Activated CD4-positive, CD25-positive, alpha-beta regulatory T cell treated with anti-CD3 and anti-CD28 coated beads, Interleukin-2, amount 50 U/mL, for 24 hours (primary cell): ENCODE measurements at regions not wholly inside any gene's neighbourhood (a gene's known extent, or its start where the extent isn't known, plus 50 kb on each side); places are given as distances from the start of the nearest gene placed in this dataset.
"Not testable (repeated sequence)": the region's sequence is repeated elsewhere in the genome, so short reads cannot be mapped to it uniquely, and the experiment has no call there.

Experiments
- ATAC-seq, 2 donors: fragments of 150-1000 bp; cut with Tn5 transposase; one replicate each; pipeline ENCODE4 v1.10.0; 2021; ENCODE audit warnings: mild to moderate bottlenecking in 1 of 2, moderate library complexity in 1 of 2

DNA sequence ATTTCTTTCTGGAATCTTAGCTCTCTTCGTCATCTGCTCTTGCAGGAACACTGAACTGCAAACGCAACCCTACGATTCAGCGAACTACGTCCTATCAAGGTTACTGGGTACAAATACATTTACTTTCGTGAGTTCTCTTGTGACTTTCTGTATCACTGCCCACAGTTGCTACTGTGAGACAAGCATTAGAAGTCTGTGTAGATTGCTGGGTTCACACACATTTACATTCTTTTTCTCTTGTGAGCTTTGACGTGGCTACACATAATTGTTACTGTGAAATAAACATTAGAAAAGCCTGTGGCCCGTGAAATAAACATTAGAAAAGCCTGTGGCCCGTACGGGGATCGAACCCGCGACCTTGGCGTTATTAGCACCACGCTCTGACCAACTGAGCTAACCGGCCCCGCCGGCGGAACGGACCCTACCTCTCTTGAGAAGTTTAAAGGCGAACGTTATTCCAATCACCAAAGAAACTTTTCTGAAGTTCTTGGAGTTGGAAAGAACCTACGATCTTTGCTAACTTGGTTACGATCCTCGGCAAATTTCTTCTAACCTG is 61.2 kb upstream of the ZNF322 start:
- not testable (repeated sequence) for ATAC-seq

DNA sequence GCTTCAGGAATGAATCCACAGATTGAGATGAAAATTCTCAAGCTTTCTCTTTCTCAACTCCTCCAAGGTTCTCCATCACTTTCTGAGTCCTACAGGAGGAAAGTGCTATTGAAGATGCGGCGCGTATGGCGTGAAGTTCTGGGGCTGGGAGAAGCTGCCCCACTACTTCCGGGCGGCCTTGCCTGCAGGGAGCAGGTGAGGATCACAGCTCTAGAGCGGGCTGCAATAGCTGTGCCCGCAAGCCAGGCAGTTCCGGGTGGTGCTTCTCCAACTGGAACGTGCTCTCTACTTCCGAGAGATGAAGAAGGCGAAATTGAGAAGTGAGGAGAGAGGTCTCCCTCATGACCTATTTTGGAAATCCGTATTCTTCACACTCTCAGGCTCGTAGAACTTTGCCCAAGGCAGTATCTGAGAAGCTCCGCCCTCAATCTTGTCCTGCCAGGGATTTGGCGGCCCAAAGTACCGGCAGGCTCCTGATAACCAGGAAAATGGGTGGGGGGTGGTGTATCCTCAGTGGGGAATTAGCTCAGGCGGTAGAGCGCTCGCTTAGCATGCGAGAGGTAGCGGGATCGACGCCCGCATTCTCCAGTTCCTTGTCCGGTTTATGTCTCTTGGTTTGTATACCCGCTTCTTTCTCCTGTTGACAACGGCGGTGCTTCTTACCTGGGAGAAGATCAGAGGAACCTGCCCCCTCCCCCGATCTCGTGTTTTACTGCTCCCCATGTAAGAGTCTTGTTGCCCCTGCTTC is 70.6 kb upstream of the ZNF322 start:
- not testable (repeated sequence) for ATAC-seq

DNA sequence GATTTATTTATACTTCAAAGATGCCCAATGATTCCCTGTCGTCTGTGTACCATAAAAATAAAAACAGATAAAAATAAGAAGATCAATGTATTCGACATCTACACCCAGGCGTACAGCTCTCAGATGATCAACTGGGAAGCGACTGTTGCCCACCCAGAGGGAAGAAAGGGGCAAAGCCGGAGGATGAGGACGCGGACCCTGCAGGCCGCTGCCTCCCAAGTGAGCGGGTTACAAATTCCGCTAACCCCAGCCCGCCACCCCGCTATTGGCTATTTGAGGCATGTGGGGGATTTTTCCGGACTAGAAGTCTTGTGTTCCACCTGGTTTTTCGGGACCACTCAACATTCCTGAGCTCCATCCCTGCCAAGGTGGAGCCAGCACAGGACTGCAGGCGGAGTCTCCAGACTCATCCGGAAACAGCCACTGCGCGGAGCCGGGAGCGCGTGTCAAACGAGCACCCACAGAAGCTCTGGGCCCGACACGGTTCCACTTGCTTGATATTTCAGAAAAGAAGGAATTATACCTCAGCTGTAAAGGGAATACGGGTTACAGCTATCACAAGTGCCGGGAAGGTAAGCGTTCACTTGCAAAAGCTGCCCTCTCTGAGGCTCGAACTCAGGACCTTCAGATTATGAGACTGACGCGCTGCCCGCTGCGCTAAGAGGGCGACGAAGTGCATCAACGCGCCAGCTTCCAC is 75.4 kb upstream of the ZNF322 start:
- not testable (repeated sequence) for ATAC-seq

DNA sequence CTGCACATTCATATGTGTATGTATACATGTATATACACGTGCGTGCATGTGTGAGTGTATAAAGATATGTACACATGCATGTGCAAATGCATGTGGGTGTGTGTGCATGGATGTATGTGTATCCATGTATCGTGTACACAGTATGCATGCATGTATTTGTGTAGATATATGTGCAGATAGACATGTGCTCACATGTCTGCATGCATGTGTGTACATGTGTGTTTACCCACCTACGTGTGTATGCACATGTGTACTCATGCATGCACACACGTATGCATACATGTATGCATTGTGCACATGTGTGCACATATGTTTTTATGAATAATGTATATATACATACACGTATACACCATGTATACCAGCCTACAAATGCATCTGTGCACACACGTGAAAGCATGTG is 80.3 kb upstream of the ZNF322 start:
- no peak for ATAC-seq

DNA sequence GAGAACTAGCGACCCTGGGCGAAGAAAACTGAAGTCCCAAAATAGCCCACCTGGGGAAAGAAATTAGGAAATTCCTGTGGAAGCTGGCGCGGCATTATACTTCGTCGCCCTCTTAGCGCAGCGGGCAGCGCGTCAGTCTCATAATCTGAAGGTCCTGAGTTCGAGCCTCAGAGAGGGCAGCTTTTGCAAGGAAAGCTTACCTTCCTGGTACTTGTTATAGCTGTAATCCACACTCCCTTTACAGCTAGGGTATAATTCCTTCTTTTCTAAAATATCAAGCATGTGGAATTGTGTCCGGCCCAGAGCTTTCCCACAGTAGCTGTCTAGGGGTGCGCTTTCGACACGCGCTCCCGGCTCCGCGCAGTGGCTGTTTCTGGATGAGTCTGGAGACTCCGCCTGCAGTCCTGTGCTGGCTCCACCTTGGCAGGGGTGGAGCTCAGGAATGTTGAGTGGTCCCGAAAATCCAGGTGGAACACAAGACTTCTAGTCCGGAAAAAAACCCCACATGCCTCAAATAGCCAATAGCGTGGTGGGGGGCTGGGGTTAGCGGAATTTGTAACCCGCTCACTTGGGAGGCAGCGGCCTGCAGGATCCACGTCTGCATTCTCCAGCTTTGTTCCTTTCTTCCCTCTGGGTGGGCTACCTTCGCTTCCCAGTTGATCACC is 83.7 kb upstream of the ZNF322 start:
- no peak for ATAC-seq

DNA sequence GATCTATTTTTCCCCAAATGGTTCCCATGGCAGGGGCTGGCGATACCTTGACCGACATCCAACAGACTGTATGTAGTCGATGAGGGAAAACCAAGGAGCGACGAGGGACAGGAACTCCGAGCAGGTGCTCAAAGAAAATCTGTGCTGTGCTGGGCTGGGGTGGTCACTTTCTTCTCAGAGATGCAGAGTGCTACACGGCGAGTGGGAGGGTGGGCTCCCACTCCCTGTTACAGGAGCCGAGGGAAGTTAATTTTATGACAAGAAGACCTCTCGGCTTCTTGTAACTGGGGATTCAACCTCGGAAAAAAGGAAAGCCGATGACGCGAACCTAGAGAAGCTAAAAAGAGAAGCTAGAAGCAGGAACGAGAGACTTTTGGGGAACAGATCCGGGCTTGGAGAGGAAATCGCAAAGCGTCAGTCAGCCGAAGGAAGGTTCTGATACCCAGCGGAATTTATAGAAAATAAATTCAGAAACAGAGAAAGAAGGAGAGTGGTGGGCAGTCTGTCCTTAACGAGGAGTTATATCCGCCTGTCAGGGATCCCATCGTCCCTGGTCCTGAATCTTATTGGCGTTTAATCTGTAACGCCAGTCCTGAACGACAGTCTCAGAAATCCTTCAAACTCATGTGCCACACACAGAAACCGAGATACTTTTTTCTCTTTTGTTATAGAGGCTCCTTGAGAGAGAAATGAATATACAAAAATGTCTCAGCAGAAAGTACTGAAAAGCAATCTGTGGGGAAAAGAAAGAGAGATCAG is 84.6 kb upstream of the ZNF322 start:
- ATAC-seq, result no peak

DNA sequence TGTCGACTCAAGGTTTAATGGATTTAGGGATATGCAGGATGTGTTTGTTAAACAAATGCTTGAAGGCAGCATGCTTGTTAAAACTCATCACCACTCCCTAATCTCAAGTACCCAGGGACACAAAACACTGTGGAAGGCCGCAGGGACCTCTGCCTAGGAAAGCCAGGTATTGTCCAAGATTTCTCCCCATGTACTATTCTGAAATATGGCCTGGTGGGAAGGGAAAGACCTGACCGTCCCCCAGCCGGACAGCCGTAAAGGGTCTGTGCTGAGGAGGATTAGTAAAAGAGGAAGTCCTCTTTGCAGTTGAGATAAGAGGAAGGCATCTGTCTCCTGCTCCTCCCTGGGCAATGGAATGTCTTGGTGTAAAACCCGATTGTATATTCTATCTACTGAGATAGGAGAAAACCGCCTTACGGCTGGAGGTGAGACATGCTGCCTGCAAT is 85.3 kb upstream of the ZNF322 start:
- not testable (repeated sequence) for ATAC-seq

DNA sequence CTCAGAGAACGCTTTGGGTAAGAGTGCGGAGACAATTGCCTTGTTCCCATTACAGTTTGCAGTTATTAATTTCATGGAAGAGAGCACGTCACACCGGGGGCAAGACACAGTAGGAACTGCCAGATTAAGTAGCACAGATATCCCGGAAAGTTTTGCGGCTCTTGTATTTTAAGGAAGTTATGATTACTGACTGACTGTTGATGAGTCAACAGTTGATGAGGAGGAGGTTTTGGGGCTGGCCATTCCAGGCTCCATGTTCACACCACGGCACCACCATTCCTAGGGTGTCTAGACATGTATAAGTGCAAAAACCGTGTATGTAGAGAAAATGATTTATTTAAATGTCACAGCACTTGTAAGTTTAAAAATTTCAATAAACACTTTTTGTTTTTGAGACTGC is 86.4 kb upstream of the ZNF322 start:
- not testable (repeated sequence) for ATAC-seq

DNA sequence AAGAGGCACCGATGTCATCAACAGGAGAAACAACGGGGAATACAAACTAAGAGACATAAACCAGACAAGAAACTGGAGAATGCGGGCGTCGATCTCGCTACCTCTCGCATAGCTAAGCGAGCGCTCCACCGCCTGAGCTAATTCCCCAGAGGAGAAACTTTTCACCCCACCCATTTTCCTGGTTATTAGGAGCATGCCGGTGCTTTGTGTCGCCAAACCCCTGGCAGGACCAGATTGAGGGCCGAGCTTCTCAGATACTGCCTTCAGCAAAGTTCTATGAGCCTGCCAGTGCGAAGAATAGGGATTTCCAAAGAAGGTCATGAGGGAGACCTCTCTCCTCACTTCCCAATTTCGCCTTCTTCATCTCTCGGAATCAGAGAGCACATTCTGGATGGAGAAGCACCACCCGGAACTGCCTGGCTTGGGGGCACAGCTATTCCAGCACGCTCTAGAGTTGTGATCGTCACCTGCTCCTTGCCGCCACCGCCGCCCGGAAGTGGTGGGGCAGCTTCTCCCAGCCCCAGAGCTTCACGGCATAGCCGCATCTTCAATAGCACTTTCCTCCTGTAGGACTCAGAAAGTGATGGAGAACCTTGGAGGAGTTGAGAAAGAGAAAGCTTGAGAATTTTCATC is 89.7 kb upstream of the ZNF322 start:
- ATAC-seq, result not testable (repeated sequence)

DNA sequence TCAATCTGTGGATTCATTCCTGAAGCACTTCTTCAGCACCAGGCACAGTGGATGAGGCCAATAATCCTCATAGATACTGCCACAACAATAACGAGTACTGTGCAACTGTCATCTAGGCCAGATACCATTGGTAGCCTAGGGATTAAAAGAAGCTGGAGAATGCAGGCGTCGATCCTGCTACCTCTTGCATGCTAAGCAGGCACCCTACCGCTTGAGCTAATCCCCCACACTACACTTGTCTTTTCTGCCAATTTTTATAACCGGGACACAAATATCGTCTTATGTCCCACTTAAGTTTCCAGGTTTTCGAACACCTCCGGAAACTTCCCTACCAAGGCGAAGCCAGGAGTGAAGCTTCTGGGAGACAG is 90.2 kb upstream of the ZNF322 start:
- ATAC-seq, result not testable (repeated sequence)

DNA sequence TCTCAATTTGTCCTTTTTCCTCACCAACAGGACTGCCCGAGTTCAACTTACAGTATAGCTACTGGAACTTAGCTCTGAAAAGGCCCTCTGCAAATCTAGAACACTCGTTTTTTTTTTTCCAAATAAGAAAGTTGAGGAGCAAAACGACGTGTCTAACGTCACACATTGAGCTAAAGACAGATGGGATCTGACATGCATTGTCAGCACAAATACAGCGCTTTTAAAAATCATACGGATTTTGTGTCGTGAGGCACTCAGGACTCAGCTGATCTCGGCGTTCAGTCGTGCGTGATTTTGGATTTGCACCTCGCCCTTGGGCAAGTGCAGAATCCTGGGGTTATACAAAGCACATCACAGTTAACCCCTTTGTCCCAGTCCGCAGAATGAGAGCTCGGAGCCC is 94.7 kb upstream of the ZNF322 start:
- no peak for ATAC-seq

DNA sequence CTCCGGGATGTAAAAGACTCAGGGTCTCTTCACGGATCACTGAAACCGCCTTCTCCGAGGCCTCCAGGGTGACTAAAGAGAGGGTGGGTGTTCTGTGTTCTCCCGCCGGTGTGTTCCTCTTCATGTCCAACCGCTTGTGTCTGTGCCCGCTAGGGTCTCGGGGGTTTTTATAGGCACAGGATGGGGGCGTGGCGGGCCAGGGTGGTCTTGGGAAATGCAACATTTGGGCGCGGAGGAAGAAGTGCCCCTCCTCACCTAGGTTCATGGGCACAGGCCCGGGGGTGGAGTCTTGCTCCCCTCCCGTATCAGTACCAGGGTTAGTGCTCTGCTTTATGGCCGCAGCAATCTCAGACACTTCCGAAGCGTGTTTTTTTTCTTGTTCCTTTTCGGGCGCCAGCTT is 95.3 kb upstream of the ZNF322 start:
- ATAC-seq, result not testable (repeated sequence)

DNA sequence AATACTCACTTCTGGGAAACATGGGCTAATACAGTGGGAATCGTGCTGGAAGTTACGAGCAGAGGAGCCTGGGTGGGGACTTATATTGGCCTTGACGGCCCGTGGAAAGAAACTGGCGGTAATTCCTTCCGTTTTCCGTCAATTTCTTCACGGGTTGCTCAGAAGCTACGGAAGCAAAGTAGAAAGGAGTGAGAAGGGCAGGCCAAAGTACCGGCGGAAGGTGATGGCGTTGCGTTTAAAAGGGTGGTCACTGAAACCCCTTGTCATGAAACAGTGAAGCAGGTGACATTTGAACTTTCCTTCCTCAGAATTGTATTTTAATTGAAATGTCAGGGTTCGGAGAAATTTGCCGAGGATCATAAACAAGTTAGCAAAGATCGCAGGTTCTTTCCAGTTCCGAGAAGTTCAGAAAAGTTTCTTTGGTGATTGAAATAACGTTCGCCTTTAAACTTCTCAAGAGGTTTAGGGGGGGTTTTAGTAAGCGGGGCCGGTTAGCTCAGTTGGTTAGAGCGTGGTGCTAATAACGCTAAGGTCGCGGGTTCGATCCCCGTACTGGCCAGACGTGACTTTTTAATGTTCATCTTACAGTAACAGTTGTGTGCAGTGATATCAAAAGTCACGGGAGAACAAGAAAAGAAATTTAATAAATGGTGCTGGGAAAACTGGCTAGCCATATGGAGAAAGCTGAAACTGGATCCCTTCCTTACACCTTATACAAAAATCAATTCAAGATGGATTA is 96.7 kb upstream of the ZNF322 start:
- ATAC-seq, result not testable (repeated sequence)

DNA sequence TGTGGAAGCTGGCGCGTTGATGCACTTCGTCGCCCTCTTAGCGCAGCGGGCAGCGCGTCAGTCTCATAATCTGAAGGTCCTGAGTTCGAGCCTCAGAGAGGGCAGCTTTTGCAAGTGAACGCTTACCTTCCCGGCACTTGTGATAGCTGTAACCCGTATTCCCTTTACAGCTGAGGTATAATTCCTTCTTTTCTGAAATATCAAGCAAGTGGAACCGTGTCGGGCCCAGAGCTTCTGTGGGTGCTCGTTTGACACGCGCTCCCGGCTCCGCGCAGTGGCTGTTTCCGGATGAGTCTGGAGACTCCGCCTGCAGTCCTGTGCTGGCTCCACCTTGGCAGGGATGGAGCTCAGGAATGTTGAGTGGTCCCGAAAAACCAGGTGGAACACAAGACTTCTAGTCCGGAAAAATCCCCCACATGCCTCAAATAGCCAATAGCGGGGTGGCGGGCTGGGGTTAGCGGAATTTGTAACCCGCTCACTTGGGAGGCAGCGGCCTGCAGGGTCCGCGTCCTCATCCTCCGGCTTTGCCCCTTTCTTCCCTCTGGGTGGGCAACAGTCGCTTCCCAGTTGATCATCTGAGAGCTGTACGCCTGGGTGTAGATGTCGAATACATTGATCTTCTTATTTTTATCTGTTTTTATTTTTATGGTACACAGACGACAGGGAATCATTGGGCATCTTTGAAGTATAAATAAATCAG is 106.8 kb upstream of the ZNF322 start:
- not testable (repeated sequence) for ATAC-seq

DNA sequence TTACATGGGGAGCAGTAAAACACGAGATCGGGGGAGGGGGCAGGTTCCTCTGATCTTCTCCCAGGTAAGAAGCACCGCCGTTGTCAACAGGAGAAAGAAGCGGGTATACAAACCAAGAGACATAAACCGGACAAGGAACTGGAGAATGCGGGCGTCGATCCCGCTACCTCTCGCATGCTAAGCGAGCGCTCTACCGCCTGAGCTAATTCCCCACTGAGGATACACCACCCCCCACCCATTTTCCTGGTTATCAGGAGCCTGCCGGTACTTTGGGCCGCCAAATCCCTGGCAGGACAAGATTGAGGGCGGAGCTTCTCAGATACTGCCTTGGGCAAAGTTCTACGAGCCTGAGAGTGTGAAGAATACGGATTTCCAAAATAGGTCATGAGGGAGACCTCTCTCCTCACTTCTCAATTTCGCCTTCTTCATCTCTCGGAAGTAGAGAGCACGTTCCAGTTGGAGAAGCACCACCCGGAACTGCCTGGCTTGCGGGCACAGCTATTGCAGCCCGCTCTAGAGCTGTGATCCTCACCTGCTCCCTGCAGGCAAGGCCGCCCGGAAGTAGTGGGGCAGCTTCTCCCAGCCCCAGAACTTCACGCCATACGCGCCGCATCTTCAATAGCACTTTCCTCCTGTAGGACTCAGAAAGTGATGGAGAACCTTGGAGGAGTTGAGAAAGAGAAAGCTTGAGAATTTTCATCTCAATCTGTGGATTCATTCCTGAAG is 111.6 kb upstream of the ZNF322 start:
- not testable (repeated sequence) for ATAC-seq

DNA sequence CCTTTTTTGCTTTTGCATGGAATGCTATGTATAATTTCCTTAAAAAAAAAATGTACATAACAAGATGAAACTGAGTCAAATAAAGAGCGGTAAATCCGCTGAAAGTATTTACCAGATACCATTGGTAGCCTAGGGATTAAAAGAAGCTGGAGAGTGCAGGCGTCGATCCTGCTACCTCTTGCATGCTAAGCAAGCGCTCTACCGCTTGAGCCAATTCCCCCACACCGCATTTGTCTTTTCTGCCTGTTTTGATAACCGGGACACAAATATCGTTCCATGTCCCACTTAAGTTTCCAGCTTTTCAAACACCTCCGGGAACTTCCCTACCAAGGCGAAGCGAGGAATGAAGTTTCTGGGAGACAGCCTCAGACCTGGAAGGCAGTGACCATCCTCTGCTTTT is 113.9 kb upstream of the ZNF322 start:
- not testable (repeated sequence) for ATAC-seq

DNA sequence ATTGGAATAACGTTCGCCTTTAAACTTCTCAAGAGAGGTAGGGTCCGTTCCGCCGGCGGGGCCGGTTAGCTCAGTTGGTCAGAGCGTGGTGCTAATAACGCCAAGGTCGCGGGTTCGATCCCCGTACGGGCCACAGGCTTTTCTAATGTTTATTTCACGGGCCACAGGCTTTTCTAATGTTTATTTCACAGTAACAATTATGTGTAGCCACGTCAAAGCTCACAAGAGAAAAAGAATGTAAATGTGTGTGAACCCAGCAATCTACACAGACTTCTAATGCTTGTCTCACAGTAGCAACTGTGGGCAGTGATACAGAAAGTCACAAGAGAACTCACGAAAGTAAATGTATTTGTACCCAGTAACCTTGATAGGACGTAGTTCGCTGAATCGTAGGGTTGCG is 121.0 kb upstream of the ZNF322 start:
- not testable (repeated sequence) for ATAC-seq

DNA sequence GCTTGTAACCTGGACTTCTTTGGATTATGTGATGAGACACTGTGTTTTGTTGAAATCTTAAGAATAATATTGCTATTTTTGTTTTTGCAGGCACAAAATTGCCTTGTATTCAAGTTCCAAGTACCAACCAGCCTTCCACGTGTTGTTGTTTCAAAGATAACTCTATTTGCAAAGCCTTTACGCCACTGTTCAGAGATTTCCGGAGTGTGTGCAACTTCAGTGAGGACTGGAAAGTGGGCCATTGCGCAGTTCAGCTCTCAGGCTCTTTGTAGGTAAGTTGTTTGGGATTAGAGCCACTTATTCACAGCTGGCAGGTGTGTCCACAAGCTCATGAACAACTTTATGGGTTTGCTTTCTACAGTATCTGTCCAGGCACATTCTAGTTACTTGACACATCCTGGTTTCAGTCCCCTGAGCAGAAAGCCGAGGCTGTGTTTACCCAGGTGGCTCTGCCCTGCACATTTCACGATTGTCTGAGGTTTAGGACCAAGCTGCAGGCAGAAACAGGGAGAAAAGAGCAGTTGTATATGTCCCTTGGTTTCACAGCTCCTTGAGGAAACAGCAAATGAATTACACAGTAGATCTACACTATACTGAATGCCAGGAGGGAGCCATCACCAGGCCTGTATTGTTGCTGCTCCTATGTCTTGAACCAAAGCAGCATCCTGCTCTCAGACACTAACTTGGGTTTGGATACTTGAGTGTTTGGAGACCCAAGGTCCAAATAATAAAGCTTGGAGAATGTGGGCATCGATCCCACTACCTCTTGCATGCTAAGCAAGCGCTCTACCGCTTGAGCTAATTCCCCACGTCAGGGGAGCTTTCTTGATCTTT is 136.1 kb upstream of the ZNF322 start:
- ATAC-seq, result not testable (repeated sequence)
